ENCODE measurements at regions not wholly inside any gene's neighbourhood (a gene's known extent, or its start where the extent isn't known, plus 50 kb on each side); places are given as distances from the start of the nearest gene placed in this dataset.
"Not testable (repeated sequence)": the region's sequence is repeated elsewhere in the genome, so short reads cannot be mapped to it uniquely, and the experiment has no call there.

DNA sequence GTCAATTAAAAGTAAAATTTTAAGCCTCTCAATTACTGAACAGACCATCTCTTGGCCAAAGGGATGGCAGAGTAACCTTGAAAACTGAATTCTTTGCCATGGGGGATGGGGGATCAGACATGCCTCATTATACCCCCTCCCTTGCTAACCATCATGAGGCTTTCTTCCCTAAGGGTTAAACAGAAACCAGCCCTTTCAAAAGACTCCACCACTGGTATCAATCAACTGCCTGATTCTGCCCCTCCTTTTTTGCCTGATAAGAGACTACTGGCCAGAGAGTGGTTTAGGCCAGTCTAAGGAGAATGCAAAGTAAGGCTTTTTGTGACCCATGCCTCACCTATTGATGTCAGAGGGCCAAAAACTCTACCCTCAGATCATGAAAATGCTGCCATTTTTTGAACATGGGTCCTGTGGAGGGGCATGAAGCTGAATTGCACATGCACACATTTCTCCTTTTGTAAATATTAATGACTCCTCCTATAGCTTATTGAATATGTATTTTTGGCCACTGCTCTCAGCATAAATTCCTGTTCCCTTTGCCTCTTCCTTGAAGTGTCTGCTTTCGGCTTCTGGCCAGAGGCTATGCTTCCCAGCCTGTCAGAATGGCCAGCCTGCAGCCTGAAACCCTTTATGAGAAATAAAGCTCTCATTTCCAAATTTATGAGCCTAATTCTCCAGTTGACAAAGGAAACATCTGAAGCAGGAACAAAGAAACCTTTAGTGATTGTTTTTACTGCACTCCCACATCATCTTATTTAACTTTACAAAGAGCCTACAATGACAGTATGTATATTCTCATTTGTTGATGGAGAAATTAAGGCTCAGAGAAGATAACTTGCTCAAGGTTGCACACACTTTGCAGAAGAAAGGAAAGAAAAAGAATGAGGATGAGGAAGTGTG lies 270.7 kb upstream of the CELF4 start:
- Histone ChIP-seq H3F3A (replicated peaks; ENCODE audit: low read depth) (no peaks in the 10 kb centered on the region), H3K36me3 (ENCODE audit: insufficient read depth) (no peaks in the 10 kb centered on the region; the same call in 1 of the 2 replicates), H2AFZ (no peak overlapping the region), H3K79me2 (replicated peaks; ENCODE audit: insufficient read depth) (no peaks in the 10 kb centered on the region), H3K4me1 (ENCODE audit: insufficient read depth) (no peaks in the 10 kb centered on the region), H3K27me3 (ENCODE audit: insufficient read depth) (no peaks in the 10 kb centered on the region), H3K4me2 (no peak overlapping the region), H3K4me3 (no peak overlapping the region), H3K9me2 (ENCODE audit: insufficient read depth) (no peaks in the 10 kb centered on the region), H3K27ac (ENCODE audit: low read depth) (no peak overlapping the region), H4K20me1 (replicated peaks; ENCODE audit: insufficient read depth) (no peaks in the 10 kb centered on the region)
- ATAC-seq: no peak
- Mint-ChIP-seq H3K36me3 (ENCODE audit: low read depth) (peaks cover 13% of the 10 kb centered on the region; the same call in 2 of the 3 replicates), H3K9me3 (peaks cover 26% of the 10 kb centered on the region), H3K4me1 (0 out of 3 replicates have a peak, but pooled peaks cover 2% of the 10 kb centered on the region), H3K27ac (no peak overlapping the region), H3K4me3 (no peak overlapping the region), H3K27me3 (ENCODE audit: insufficient read depth, low read depth, poor library complexity) (no peaks in the 10 kb centered on the region)
- TF ChIP-seq REST (IDR thresholded peaks at IDR 0.05; ENCODE audit: unreplicated experiment): no peak
- TF ChIP-seq ETS1 (IDR thresholded peaks at IDR 0.05): no peak
- TF ChIP-seq STAT1 (IDR thresholded peaks at IDR 0.05; ENCODE audit: unreplicated experiment): no peak
- TF ChIP-seq ZNF462 (CRISPR knock-in tag; IDR thresholded peaks at IDR 0.05): no peak
- no peak for TF ChIP-seq POLR2AphosphoS5 (IDR thresholded peaks at IDR 0.05; ENCODE audit: low read depth)
- DNase-seq (ENCODE audit: low spot score): no peak

- not testable (repeated sequence) for H3K79me2 ChIP-seq (replicated peaks; ENCODE audit: insufficient read depth); H2AFZ ChIP-seq; H3K27ac Mint-ChIP-seq; H3K4me2 ChIP-seq; H3F3A ChIP-seq (replicated peaks; ENCODE audit: low read depth); H3K27me3 Mint-ChIP-seq (ENCODE audit: insufficient read depth, low read depth, poor library complexity); H3K27me3 ChIP-seq (ENCODE audit: insufficient read depth); ATAC-seq; H3K27ac ChIP-seq (ENCODE audit: low read depth); H3K4me1 ChIP-seq (ENCODE audit: insufficient read depth); H3K36me3 ChIP-seq (ENCODE audit: insufficient read depth); H3K9me2 ChIP-seq (ENCODE audit: insufficient read depth); H3K4me3 Mint-ChIP-seq; DNase-seq (ENCODE audit: low spot score); H4K20me1 ChIP-seq (replicated peaks; ENCODE audit: insufficient read depth); H3K4me1 Mint-ChIP-seq; H3K4me3 ChIP-seq
- peaks cover 16% of the 10 kb centered on the region; the same call in 2 of the 3 replicates for H3K36me3 Mint-ChIP-seq (ENCODE audit: low read depth)
- peaks cover 40% of the 10 kb centered on the region for H3K9me3 Mint-ChIP-seq
These were observed 266.6 kb upstream of the CELF4 start for GRCh38 chr18:37832010-37832695.

Data from GM23338 (cell line).